CD4-positive, alpha-beta T cell treated with Interleukin-6 for 4 hours (primary cell): ENCODE measurements at regions not wholly inside any gene's neighbourhood (a gene's known extent, or its start where the extent isn't known, plus 50 kb on each side); places are given as distances from the start of the nearest gene placed in this dataset.

Experiments
- DNase-seq: peaks from one replicate; pipeline ENCODE4 v3.0.0-alpha.2; 2020; ENCODE audit warnings: mixed read lengths

DNA sequence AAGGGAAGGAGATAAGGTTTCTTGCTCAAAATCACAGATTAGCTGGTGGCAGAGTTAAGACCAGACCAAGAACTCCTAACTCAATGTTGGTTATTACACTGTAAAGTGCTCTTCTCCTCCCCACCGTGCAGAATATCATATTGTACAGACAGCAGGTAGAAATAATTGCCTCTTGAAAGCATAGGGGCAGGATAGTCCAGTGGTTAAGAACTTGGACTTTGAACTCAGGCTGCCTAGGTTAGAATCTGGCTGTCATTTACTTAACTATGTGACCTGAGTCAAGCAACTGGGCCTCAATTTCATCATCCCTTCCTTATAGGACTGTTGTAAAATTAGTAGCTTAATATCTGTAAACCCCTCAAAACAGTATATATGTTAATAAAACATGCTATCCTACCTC is 114.9 kb upstream of the HIVEP3 start:
- no peak for DNase-seq

- DNase-seq: no peak
These were observed 99.0 kb upstream of the HIVEP3 start for GRCh38 chr1:42017730-42018129.

GRCh38 chr1:42017259-42017658 is 98.5 kb upstream of the HIVEP3 start:
- no peak for DNase-seq

GRCh38 chr1:42014823-42015222 is 96.1 kb upstream of the HIVEP3 start:
- no peak for DNase-seq

DNA sequence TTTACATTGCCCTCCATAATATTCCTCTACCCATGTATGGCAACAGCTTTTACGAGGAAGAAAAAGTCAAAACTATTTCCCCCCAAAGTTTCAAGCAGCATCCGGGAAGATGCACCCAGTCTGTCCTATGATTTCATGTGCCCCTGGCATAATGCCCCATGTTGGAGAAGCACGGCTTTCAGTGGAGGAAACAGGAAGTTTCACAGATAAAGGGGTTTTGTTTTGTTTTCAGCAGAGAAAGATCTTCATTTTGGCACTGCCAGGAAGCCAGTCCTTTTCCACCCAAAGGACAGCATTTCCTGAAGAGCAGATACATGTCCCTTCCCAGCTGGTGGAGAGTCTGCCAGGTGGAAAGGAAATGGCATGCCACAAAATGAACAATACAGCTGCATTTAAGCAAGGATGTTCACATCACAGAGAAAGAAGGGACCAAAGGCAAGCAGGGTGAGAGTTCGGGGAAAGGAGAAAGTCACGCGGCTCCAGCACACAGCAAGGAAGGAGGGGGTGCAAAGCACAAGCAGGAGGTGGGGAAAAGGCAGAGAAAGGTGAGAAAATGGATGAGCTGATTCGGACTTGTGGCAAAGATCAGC is 95.3 kb upstream of the HIVEP3 start:
- DNase-seq: peak; percentile 7

DNA sequence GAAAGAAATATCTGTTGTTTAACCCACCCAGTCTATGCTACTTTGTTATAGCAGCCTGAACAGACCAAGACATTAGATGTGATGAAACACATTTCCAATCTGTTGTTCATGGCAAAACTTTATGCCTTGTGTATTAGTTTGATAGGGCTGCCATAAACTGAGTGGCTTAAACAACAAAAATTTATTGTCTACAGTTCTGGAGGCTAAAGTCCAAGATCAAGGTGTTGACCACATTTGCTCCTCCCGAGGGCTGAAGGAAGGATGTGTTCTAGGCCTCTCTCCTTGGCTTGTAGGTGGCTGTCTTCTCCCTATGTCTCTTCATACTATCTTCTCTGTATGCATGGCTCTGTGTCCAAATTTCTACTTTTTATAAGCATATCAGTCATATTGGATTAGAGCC is 94.1 kb upstream of the HIVEP3 start:
- DNase-seq: no peak

GRCh38 chr1:42010381-42010780 is 91.7 kb upstream of the HIVEP3 start:
- no peak for DNase-seq

DNA sequence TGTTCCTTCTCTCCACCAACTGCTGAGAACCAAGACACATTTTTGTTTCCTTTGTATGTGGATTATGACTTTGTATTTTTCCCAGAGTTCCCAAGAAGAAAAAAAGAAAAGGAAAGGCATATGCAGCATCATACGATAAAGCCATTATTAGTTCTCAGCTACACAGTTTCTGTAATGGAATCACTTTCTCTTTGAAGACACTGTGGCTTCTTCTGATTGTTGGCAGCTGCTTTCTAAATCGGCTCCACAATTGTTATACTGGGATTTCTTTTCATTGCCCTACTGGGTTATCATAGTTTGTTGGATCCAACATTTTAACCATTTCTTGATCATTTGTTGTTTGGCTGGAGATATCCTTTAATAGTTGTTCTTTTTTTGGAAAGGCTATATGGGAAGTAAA is 89.5 kb upstream of the HIVEP3 start:
- DNase-seq: no peak

GRCh38 chr1:42006836-42007235 is 88.1 kb upstream of the HIVEP3 start:
- no peak for DNase-seq

DNA sequence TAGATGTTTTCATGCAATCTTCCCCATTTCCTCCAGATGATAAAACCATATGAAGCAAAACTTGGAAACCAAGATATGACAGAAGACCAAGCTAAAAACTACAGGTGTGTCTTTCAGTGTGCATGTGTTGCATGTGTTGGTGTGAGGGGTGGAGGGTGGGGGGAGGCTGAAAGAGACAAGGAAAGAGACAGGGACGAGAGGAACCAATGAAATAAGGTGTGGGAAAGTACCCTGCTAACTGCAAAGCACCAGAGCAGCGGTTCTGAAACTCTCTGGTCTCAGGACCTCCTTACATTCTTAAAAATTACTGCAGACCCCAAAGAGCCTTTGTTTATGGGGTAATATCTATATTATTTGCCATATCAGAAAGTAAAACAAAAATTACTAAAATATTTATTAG is 87.4 kb upstream of the HIVEP3 start:
- DNase-seq: no peak

DNA sequence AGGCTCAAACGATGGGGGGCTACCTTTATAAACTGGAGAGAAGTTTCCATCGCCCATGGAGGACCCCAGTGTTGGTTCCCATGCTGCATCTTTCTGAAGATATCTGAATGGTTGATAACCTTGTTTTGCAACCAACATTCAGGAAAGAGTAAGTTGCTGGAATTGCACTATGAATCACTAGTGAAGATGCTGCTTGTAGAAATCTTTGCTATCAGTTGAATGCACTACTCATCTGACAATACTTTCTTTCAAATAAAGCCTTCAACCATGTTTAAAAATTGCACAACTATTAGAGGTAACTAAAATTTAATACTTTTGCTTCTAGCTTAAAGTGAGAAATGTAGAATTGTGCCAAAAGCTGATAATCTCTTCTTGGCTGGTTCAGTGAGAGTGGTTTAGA is 86.8 kb upstream of the HIVEP3 start:
- DNase-seq: no peak

DNA sequence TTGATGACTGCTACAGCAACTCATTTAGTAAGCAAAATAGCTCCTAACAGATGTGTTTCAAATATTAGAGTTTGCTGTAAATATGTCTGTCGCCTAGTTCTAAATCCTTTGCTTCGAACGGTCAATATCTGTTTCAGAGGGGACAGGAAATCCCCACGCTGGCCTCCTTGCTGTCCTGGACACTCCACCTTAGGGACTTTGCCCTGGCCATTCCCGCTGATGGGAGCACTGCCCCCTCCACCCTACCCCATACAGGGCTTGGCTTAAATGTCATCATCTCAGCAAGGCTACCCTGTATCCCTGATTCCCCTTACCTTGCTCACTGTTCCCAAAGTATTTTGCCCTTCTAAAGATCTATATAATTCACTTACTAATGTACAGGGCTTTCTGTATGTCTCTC is 86.1 kb upstream of the HIVEP3 start:
- no peak for DNase-seq

GRCh38 chr1:42004322-42004721 is 85.6 kb upstream of the HIVEP3 start:
- DNase-seq: no peak

DNA sequence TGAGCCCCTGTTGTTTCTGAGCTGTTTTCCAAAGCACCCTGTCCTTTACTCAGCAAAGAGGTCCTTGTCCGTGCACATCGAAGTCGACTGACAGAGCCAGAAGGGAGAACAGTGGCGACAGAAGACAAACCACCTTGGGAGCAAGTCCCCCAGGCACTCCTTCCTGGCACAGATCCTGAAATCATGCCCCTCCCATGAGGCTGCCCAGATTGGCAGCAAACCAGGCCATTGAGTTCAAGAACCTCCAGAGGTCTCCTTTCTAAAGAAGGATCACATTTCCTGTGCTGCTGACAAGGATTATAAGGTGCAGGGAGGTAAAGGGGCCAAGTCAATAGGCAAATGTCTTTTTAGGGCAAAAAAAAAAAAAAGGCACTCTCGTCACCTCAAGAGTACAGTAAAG is 84.7 kb upstream of the HIVEP3 start:
- no peak for DNase-seq

- DNase-seq: no peak
These were observed 83.5 kb upstream of the HIVEP3 start for GRCh38 chr1:42002220-42002619.

DNA sequence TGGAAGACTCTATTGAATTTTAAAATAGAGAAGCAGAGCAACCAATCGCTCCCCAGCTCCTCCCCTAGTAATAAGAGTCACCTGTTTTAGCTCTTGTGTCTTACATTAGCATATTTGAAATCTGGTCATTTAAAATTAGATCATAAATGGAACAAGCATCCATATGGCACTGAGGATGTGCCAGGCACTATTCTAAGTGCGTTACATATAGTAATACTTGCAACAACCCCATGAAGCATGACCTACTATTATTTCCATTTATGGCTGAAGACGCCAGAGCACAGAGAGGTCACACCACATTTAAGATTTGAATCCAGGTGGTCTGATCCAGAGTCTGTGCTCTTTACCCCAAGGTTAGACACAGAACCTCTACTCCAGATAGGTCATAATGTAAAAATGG is 82.0 kb upstream of the HIVEP3 start:
- DNase-seq: no peak

DNA sequence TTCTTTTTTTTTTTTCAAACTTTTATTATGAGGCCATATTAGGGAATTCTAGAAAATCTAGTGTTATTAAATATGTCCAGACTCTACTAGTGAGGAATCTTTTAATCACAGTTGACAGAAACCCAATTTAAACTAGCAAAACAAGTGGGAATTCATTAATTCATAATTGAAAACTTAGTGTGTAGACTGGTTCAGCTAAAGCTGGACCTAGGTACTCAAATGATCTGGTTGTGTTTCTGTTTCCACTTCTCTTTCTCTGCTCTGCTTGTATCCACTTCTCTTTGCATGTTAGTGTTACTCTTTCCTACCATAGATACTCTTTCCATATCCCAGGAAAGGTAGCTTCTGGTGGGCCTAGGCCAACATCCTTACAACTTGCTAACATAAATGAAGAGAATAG is 81.2 kb upstream of the HIVEP3 start:
- DNase-seq: no peak

GRCh38 chr1:41998250-41998649 is 79.5 kb upstream of the HIVEP3 start:
- no peak for DNase-seq

DNA sequence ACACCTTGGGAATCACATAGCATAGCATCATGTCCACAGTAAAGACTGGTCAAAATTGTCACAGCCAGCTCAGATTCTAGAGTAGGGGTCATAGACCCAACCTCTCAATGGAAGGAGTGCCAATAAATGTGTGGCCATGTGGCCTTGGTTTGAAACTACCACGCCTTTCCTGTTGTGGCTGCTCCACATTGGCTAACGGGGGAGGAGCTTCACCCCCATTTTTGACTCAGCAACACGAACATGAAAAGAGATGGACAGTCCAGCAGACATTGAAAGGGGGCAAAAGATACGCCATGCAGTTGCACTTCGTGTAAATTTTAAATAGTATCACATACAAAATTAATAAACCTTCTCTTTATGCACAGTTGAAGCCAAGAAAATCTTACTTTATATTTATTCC is 78.4 kb upstream of the HIVEP3 start:
- no peak for DNase-seq

DNA sequence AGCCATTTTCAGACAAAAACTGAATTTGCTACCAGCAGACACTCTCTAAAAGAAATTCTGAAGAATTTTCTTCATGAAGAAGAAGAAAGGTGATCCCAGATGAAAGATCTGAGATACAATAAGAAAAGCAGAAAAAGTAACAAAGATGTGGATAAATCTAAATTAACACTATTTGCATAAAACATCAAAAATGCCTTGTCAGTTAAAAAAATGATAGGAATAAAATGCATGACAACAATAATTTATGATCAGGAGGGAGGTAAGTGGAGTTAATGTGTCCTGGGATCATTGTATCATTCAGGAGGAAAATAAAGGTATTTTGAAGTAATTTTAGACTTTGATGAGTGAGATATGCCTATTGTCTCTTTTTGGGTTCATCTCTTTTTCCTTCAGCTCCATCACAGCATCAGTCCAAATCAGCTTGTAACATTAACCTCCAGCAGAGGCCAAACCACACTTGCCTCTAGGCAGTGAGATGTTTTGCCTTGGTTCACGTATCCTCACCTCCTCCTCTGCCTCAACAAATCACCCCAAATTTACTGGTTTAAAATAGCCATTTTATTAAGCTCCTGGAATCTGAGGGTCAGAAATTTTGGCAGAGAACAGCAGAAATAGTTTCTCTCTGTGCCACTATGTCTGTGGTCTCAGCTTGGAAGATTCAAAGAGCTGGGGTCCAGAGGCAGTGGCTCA is 76.9 kb upstream of the HIVEP3 start:
- no peak for DNase-seq

- DNase-seq: no peak
These were observed 75.6 kb upstream of the HIVEP3 start for GRCh38 chr1:41994195-41994894.

DNA sequence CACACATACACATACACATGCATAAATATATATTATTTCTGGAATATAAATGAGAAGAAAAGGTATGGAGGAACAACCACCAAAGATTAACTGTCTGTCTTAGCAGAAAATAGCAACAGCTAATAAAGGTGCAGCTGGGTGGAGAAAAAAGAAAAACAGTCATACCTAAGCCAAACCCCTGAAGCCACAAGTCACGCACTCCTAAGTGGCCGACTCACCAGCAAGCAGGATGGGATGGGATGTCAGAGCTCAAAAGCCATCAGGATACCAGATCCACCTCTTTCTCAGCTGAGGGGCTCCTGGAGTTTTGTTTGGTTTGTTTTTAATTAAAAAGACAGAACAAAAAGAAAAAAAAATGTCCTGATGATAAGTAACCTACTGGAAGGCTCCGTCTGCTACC is 64.7 kb upstream of the HIVEP3 start:
- DNase-seq: no peak

DNA sequence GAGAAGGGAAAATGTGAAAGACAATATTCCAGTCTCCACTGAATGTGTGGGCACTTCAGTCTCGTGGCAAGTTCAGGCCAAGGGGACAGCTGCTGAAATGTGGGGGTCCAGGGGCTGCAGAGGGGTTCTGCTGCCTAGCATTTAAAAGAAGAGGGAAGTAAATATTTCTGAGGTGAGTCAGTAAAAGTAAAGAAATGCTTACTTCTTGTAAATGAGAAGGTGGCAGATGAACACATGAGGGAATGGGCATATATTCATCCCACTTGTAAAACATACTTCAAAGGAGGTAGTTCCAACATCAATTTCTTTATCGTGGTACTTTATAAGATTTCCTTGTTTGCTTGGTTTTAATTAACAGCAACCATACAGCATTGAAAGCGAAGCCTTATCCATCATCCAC is 63.1 kb upstream of the HIVEP3 start:
- no peak for DNase-seq

GRCh38 chr1:41980827-41981653 is 62.3 kb upstream of the HIVEP3 start:
- peak; percentile 35 for DNase-seq
